ENCODE measurements at regions not wholly inside any gene's neighbourhood (a gene's known extent, or its start where the extent isn't known, plus 50 kb on each side); places are given as distances from the start of the nearest gene placed in this dataset.
"Not testable (repeated sequence)": the region's sequence is repeated elsewhere in the genome, so short reads cannot be mapped to it uniquely, and the experiment has no call there.

DNA sequence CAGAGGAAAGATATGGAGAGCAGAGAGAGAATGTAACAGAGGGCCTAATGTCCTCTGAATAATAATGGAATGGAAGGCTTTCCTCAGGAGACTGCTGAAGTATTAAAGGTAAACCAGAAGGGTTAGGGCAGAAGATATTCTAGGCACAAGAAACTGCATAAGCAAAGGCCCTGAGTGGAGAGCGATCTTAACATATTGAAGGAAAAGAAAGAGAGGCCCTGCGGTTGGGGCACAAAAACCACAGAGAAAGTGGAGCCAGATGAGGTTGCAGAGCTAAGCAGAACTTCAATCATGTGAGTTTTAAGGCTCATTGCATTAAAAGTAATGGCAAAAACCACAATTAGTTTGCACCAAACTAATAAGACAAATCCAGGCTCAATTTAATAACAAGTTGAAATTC lies 115.8 kb upstream of the VSTM2A start:
- TF ChIP-seq, protein P1, sequence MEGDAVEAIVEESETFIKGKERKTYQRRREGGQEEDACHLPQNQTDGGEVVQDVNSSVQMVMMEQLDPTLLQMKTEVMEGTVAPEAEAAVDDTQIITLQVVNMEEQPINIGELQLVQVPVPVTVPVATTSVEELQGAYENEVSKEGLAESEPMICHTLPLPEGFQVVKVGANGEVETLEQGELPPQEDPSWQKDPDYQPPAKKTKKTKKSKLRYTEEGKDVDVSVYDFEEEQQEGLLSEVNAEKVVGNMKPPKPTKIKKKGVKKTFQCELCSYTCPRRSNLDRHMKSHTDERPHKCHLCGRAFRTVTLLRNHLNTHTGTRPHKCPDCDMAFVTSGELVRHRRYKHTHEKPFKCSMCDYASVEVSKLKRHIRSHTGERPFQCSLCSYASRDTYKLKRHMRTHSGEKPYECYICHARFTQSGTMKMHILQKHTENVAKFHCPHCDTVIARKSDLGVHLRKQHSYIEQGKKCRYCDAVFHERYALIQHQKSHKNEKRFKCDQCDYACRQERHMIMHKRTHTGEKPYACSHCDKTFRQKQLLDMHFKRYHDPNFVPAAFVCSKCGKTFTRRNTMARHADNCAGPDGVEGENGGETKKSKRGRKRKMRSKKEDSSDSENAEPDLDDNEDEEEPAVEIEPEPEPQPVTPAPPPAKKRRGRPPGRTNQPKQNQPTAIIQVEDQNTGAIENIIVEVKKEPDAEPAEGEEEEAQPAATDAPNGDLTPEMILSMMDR (conservative IDR thresholded peaks at IDR 0.05; ENCODE audit: low read depth, low read length): no peak

DNA sequence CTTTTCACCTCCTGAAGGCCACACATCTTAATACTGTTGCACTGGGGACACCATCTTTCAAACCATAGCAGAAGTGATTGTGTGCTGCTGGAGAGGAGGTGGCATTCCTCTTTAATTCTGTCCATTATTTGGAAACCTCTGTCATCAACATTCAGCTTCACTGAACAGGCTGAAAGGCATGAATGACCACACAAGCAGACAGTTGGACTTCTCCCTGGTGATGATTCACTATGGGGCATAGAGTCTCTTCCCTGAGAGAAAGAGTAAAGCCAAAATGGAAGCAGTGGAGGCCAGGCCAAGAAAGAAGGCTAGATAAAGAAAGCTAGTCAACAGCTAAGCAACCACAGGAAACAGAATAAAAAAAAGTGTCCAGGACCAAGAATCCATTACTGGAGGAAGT lies 113.1 kb upstream of the VSTM2A start:
- no peak overlapping the region for H3K4me3 ChIP-seq (ENCODE audit: low read depth, low read length)
- peak; percentile 52 for DNase-seq (ENCODE audit: low read depth)
- TF ChIP-seq, protein P1 (conservative IDR thresholded peaks at IDR 0.05; ENCODE audit: low read depth, low read length): no peak

More for the DNA sequence above, 115.8 kb upstream of the VSTM2A start:
- no peak overlapping the region for H3K4me3 ChIP-seq (ENCODE audit: low read depth, low read length)
- DNase-seq (ENCODE audit: low read depth): no peak

DNA sequence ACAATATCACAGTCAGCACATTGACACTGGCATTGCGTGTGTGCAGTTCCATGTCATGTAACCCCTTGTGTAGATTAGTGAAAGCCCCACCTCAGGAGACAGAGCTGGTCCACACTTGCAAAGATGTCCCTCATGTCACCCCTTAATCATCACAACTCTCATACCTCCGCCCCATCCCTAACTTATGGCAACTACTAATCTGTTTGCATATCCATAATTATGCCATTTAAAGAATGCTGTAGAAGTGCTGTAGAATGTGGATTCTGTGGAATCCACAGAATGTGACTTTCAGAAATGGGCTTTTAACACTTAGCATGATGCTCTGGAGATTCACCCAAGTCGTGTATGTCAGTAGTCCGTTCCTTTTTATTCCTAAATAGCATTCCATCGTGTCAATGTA lies 102.8 kb upstream of the VSTM2A start:
- DNase-seq (ENCODE audit: low read depth): no peak
- TF ChIP-seq, protein P1 (conservative IDR thresholded peaks at IDR 0.05; ENCODE audit: low read depth, low read length): no peak
- H3K4me3 ChIP-seq (ENCODE audit: low read depth, low read length): no peak overlapping the region

DNA sequence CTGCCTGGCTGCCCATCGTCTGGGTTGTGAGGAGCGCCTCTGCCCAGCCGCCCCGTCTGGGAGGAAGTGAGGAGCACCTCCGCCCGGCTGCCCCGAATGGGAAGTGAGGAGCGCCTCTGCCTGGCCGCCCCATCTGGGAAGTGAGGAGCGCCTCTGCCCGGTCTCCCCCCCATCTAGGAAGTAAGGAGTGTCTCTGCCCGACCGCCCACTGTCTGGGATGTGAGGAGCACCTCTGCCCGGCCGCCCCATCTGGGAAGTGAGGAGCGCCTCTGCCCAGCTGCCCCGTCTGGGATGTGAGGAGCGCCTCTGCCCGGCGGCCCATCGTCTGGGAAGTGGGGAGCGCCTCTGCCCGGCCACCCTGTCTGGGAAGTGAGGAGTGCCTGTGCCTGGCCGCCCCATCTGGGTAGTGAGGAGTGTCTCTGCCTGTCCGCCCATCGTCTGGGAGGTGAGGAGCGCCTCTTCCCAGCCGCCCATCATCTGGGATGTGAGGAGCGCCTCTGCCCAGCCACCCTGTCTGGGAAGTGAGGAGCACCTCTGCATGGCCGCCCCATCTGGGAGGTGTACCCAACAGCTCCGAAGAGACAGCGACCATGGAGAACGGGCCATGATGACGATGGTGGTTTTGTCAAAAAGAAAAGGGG lies 98.0 kb upstream of the VSTM2A start:
- H3K4me3 ChIP-seq (ENCODE audit: low read depth, low read length); DNase-seq (ENCODE audit: low read depth): not testable (repeated sequence)

DNA sequence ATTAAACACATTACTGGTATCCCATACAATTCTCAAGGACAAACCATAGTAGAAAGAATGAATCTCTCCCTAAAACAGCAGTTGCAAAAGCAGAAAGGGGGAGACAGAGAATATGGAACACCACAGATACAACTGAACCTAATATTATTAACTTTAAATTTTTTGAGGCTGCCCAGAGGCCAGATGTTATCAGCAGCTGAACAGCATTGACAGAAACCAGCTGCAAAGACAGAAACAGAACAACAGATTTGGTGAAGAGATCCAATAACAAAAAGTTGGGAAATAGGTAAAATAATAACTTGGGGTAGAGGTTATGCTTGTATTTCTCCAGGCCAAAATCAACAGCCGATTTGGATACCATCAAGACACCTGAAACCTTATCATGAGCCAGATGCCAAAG lies 89.0 kb upstream of the VSTM2A start:
- H3K4me3 ChIP-seq (ENCODE audit: low read depth, low read length); DNase-seq (ENCODE audit: low read depth): not testable (repeated sequence)

DNA sequence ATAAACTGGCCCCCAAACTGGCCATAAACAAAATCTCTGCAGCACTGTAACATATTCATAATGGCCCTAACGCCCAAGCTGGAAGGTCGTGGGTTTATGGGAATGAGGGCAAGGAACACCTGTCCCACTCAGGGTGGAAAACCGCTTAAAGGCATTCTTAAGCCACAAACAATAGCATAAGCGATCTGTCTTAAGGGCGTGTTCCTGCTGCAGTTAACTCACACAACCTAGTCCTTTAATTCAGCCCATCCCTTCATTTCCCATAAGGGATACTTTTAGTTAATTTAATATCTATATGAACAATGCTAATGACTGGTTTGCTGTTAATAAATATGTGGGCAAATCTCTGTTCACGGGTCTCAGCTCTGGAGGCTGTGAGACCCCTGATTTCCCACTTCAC lies 87.5 kb upstream of the VSTM2A start:
- DNase-seq (ENCODE audit: low read depth); H3K4me3 ChIP-seq (ENCODE audit: low read depth, low read length): not testable (repeated sequence)

DNA sequence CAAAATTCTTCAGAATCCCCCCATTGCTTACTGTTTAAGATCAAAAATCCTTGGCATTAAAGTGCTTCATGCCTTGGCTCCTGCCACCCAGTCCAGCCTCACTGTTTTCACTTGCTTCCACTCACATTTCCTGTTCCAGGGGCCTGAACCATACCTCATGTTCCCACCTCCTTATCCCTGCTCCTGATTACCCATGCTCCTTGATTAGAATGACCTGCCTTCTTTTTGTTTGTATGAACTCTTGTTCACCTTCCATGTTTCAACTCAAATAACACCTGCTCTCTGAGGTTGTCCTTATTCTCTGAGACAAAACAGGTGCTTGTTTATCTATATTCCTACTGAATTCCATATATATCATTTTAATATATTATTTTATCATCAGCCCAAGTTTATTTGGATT lies 77.1 kb upstream of the VSTM2A start:
- TF ChIP-seq, protein P1 (conservative IDR thresholded peaks at IDR 0.05; ENCODE audit: low read depth, low read length): no peak
- DNase-seq (ENCODE audit: low read depth): no peak
- H3K4me3 ChIP-seq (ENCODE audit: low read depth, low read length): no peak overlapping the region

DNA sequence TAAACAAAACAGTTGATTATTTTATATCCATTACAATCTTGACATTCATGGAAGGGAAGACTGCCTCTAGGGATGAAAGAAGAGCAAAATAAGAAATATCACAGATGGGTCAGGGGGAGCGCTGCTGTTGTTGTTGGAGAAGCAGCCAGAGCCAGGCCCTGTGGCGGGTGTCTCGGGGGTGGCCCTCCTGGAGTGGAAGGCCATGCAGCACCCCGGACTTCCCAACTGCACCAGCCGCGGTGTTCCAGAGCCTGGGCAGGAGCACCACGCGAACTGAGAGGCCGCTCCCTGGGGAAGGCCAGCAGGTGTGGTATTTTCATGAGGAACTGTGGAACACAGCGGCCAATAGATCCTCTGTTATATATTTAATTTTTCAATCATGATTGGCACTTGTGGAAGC lies 72.4 kb upstream of the VSTM2A start:
- TF ChIP-seq, protein P1 (conservative IDR thresholded peaks at IDR 0.05; ENCODE audit: low read depth, low read length): no peak
- no peak overlapping the region for H3K4me3 ChIP-seq (ENCODE audit: low read depth, low read length)
- DNase-seq (ENCODE audit: low read depth): no peak

DNA sequence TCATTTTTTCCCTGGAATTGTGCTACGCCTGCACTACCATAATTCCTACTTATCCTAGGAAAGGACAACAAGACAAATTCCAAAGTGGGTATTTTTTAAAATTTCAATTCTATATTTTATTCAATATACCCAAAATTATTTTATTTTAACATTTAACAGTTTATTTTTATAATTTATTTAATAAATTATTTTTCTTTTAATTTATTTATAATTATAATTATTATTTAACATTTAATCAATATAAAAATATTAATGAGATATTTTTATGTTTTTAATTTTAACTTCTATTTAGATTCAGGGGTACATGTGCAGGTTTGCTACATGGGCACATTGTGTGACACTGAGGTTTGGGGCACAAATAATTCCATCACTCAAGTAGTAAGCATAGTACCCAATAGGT lies 65.6 kb upstream of the VSTM2A start:
- DNase-seq (ENCODE audit: low read depth): no peak
- TF ChIP-seq, protein P1 (conservative IDR thresholded peaks at IDR 0.05; ENCODE audit: low read depth, low read length): no peak
- no peak overlapping the region for H3K4me3 ChIP-seq (ENCODE audit: low read depth, low read length)
